ENCODE measurements at regions not wholly inside any gene's neighbourhood (a gene's known extent, or its start where the extent isn't known, plus 50 kb on each side); places are given as distances from the start of the nearest gene placed in this dataset.

DNA sequence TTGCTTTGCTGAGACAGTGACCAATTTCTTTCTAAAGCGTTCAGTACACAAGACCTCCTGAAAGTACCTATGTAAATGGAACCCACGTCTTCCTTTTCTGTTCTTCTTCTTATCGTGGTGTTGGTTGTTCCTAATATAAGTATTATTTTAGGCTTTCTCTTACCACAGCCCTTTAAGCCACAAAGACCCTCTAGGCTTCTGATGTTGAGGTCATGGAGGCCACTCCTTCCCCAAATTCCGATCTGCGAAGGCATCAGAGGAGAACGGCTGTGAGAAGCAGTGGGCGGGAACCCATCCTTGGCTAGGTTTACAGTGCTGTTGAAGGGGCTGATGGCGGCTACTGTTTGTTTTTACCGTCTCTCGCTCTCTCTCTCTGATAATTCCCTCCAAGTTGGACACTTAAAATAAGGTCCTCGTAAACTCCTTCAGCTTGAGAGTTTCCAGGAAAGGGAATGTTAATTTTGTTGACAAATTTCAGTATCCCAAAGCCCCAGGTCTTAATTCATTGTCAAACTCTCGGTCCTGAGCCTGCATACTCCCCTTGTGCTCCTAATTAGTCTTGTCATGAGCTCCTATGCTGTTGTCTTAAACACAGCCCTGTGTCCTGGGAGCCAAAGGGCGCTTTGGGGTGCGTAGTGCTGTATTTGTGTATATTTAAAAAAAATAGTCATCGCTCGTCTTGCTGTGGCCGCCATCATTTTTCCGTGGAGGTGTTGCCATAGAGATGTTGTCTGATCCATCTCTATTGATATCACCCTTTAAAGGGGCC lies 178.8 kb downstream of the OPA1 start:
- Mint-ChIP-seq H3K36me3 (ENCODE audit: low read depth) (peaks cover 8% of the 10 kb centered on the region; the same call in 1 of the 3 replicates), H3K9me3 (peaks cover 11% of the 10 kb centered on the region; the same call in 2 of the 3 replicates), H3K27ac (no peak overlapping the region), H3K27me3 (ENCODE audit: insufficient read depth, low read depth, poor library complexity) (peaks cover 7% of the 10 kb centered on the region), H3K4me1 (peaks cover 34% of the 10 kb centered on the region), H3K4me3 (no peak overlapping the region)
- Histone ChIP-seq H3K36me3 (ENCODE audit: insufficient read depth) (no peaks in the 10 kb centered on the region; the same call in 1 of the 2 replicates), H3K27me3 (ENCODE audit: insufficient read depth) (peaks cover 32% of the 10 kb centered on the region), H3K27ac (ENCODE audit: low read depth) (no peak overlapping the region), H3F3A (replicated peaks; ENCODE audit: low read depth) (peaks cover 12% of the 10 kb centered on the region; the same call in 1 of the 2 replicates), H4K20me1 (replicated peaks; ENCODE audit: insufficient read depth) (no peaks in the 10 kb centered on the region), H3K9me2 (ENCODE audit: insufficient read depth) (no peaks in the 10 kb centered on the region), H3K4me2 (no peak overlapping the region), H3K4me3 (no peak overlapping the region), H3K4me1 (ENCODE audit: insufficient read depth) (peaks cover 20% of the 10 kb centered on the region), H3K79me2 (replicated peaks; ENCODE audit: insufficient read depth) (no peaks in the 10 kb centered on the region), H2AFZ (peak overlapping the region; percentile 10; the same call in 1 of the 2 replicates)
- DNase-seq (ENCODE audit: low spot score) (no peak), ATAC-seq (no peak)
- TF ChIP-seq NANOG (IDR thresholded peaks at IDR 0.05; ENCODE audit: borderline replicate concordance) = no peak
- TF ChIP-seq, protein P1, sequence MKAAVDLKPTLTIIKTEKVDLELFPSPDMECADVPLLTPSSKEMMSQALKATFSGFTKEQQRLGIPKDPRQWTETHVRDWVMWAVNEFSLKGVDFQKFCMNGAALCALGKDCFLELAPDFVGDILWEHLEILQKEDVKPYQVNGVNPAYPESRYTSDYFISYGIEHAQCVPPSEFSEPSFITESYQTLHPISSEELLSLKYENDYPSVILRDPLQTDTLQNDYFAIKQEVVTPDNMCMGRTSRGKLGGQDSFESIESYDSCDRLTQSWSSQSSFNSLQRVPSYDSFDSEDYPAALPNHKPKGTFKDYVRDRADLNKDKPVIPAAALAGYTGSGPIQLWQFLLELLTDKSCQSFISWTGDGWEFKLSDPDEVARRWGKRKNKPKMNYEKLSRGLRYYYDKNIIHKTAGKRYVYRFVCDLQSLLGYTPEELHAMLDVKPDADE (IDR thresholded peaks at IDR 0.05) = no peak
- TF ChIP-seq ZNF331 (CRISPR knock-in tag; IDR thresholded peaks at IDR 0.05; ENCODE audit: low read depth) = no peak
- TF ChIP-seq, protein P2, sequence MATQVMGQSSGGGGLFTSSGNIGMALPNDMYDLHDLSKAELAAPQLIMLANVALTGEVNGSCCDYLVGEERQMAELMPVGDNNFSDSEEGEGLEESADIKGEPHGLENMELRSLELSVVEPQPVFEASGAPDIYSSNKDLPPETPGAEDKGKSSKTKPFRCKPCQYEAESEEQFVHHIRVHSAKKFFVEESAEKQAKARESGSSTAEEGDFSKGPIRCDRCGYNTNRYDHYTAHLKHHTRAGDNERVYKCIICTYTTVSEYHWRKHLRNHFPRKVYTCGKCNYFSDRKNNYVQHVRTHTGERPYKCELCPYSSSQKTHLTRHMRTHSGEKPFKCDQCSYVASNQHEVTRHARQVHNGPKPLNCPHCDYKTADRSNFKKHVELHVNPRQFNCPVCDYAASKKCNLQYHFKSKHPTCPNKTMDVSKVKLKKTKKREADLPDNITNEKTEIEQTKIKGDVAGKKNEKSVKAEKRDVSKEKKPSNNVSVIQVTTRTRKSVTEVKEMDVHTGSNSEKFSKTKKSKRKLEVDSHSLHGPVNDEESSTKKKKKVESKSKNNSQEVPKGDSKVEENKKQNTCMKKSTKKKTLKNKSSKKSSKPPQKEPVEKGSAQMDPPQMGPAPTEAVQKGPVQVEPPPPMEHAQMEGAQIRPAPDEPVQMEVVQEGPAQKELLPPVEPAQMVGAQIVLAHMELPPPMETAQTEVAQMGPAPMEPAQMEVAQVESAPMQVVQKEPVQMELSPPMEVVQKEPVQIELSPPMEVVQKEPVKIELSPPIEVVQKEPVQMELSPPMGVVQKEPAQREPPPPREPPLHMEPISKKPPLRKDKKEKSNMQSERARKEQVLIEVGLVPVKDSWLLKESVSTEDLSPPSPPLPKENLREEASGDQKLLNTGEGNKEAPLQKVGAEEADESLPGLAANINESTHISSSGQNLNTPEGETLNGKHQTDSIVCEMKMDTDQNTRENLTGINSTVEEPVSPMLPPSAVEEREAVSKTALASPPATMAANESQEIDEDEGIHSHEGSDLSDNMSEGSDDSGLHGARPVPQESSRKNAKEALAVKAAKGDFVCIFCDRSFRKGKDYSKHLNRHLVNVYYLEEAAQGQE (IDR thresholded peaks at IDR 0.05; ENCODE audit: unreplicated experiment) = no peak

DNA sequence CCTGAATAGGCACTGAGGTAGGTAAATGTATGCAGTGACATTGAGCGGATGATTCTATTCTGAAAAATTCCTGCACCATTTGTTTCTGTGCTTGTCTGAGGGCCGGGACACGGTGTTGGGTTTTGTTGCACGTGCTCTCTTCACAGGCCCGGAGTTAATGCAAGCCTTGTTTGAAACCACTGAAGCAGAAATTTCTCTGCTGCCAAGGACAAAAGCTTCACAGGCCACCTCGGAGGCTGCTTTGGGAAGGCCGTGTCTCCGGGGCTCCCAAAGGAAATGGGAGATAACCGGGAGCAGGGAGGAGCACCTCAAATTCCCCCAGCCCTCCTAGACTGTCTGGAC lies 179.4 kb downstream of the OPA1 start:
- H3K36me3 ChIP-seq (ENCODE audit: insufficient read depth) = no peaks in the 10 kb centered on the region; the same call in 1 of the 2 replicates
- TF ChIP-seq EZH2phosphoT487 (IDR thresholded peaks at IDR 0.05; ENCODE audit: unreplicated experiment) = no peak
- no peak for TF ChIP-seq POLR2AphosphoS5 (IDR thresholded peaks at IDR 0.05; ENCODE audit: low read depth)
- TF ChIP-seq JUNB (IDR thresholded peaks at IDR 0.05; ENCODE audit: unreplicated experiment) = no peak
- TF ChIP-seq ZNF114 (CRISPR knock-in tag; IDR thresholded peaks at IDR 0.05) = no peak
- TF ChIP-seq, protein P3, sequence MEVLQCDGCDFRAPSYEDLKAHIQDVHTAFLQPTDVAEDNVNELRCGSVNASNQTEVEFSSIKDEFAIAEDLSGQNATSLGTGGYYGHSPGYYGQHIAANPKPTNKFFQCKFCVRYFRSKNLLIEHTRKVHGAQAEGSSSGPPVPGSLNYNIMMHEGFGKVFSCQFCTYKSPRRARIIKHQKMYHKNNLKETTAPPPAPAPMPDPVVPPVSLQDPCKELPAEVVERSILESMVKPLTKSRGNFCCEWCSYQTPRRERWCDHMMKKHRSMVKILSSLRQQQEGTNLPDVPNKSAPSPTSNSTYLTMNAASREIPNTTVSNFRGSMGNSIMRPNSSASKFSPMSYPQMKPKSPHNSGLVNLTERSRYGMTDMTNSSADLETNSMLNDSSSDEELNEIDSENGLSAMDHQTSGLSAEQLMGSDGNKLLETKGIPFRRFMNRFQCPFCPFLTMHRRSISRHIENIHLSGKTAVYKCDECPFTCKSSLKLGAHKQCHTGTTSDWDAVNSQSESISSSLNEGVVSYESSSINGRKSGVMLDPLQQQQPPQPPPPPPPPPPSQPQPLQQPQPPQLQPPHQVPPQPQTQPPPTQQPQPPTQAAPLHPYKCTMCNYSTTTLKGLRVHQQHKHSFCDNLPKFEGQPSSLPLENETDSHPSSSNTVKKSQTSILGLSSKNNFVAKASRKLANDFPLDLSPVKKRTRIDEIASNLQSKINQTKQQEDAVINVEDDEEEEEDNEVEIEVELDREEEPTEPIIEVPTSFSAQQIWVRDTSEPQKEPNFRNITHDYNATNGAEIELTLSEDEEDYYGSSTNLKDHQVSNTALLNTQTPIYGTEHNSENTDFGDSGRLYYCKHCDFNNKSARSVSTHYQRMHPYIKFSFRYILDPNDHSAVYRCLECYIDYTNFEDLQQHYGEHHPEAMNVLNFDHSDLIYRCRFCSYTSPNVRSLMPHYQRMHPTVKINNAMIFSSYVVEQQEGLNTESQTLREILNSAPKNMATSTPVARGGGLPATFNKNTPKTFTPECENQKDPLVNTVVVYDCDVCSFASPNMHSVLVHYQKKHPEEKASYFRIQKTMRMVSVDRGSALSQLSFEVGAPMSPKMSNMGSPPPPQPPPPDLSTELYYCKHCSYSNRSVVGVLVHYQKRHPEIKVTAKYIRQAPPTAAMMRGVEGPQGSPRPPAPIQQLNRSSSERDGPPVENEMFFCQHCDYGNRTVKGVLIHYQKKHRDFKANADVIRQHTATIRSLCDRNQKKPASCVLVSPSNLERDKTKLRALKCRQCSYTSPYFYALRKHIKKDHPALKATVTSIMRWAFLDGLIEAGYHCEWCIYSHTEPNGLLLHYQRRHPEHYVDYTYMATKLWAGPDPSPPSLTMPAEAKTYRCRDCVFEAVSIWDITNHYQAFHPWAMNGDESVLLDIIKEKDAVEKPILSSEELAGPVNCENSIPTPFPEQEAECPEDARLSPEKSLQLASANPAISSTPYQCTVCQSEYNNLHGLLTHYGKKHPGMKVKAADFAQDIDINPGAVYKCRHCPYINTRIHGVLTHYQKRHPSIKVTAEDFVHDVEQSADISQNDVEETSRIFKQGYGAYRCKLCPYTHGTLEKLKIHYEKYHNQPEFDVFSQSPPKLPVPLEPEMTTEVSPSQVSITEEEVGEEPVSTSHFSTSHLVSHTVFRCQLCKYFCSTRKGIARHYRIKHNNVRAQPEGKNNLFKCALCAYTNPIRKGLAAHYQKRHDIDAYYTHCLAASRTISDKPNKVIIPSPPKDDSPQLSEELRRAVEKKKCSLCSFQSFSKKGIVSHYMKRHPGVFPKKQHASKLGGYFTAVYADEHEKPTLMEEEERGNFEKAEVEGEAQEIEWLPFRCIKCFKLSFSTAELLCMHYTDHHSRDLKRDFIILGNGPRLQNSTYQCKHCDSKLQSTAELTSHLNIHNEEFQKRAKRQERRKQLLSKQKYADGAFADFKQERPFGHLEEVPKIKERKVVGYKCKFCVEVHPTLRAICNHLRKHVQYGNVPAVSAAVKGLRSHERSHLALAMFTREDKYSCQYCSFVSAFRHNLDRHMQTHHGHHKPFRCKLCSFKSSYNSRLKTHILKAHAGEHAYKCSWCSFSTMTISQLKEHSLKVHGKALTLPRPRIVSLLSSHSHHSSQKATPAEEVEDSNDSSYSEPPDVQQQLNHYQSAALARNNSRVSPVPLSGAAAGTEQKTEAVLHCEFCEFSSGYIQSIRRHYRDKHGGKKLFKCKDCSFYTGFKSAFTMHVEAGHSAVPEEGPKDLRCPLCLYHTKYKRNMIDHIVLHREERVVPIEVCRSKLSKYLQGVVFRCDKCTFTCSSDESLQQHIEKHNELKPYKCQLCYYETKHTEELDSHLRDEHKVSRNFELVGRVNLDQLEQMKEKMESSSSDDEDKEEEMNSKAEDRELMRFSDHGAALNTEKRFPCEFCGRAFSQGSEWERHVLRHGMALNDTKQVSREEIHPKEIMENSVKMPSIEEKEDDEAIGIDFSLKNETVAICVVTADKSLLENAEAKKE (CRISPR knock-in tag; IDR thresholded peaks at IDR 0.05) = no peak
- no peak for TF ChIP-seq STAT1 (IDR thresholded peaks at IDR 0.05; ENCODE audit: unreplicated experiment)
- TF ChIP-seq ZNF331 (CRISPR knock-in tag; IDR thresholded peaks at IDR 0.05; ENCODE audit: low read depth) = no peak
- TF ChIP-seq CREB1 (CRISPR knock-in tag; IDR thresholded peaks at IDR 0.05; ENCODE audit: low read depth) = no peak

More for the DNA sequence above, 179.4 kb downstream of the OPA1 start:
- Histone ChIP-seq H2AFZ (peak overlapping the region; percentile 10; the same call in 1 of the 2 replicates), H3K27me3 (ENCODE audit: insufficient read depth) (peaks cover 38% of the 10 kb centered on the region), H3F3A (replicated peaks; ENCODE audit: low read depth) (peaks cover 12% of the 10 kb centered on the region; the same call in 1 of the 2 replicates), H3K27ac (ENCODE audit: low read depth) (no peak overlapping the region), H4K20me1 (replicated peaks; ENCODE audit: insufficient read depth) (no peaks in the 10 kb centered on the region), H3K4me2 (no peak overlapping the region), H3K4me3 (no peak overlapping the region), H3K79me2 (replicated peaks; ENCODE audit: insufficient read depth) (no peaks in the 10 kb centered on the region), H3K4me1 (ENCODE audit: insufficient read depth) (peaks cover 25% of the 10 kb centered on the region), H3K9me2 (ENCODE audit: insufficient read depth) (no peaks in the 10 kb centered on the region)
- H3K9me3 Mint-ChIP-seq = peaks cover 11% of the 10 kb centered on the region; the same call in 2 of the 3 replicates
- no peak for ATAC-seq
- no peak for DNase-seq (ENCODE audit: low spot score)
- H3K27me3 Mint-ChIP-seq (ENCODE audit: insufficient read depth, low read depth, poor library complexity) = peaks cover 7% of the 10 kb centered on the region
- H3K4me3 Mint-ChIP-seq = no peak overlapping the region
- peaks cover 40% of the 10 kb centered on the region for H3K4me1 Mint-ChIP-seq
- peaks cover 8% of the 10 kb centered on the region; the same call in 1 of the 3 replicates for H3K36me3 Mint-ChIP-seq (ENCODE audit: low read depth)
- no peak overlapping the region for H3K27ac Mint-ChIP-seq
